Mesenchymal stem cell (in vitro differentiated cells and primary cell): ENCODE measurements at regions not wholly inside any gene's neighbourhood (a gene's known extent, or its start where the extent isn't known, plus 50 kb on each side); places are given as distances from the start of the nearest gene placed in this dataset.
"Not testable (repeated sequence)": the region's sequence is repeated elsewhere in the genome, so short reads cannot be mapped to it uniquely, and the experiment has no call there.

ENCODE experiments used
- DNase-seq: peaks from one replicate; pipeline ENCODE4 v3.0.0-alpha.2; 2013
- H2AFZ ChIP-seq: one replicate; pipeline ENCODE4 v1.6.1; 2013; ENCODE audit warnings: low read depth, mild to moderate bottlenecking, control low read depth, inconsistent platforms, low read length, moderate library complexity
- H2AK5ac ChIP-seq: 2 replicates; pipeline ENCODE4 v1.6.1; 2013; ENCODE audit warnings: low read length, moderate library complexity, mild to moderate bottlenecking, inconsistent platforms; ENCODE audit not compliant: severe bottlenecking
- H2BK120ac ChIP-seq: one replicate; pipeline ENCODE4 v1.6.1; 2013; ENCODE audit warnings: low read depth, mild to moderate bottlenecking, inconsistent platforms, low read length, moderate library complexity
- H2BK12ac ChIP-seq, 2 experiments: one replicate each; pipeline ENCODE4 v1.6.1; 2013; ENCODE audit warnings: inconsistent platforms in 2 of 2, low read length in 2 of 2, mild to moderate bottlenecking in 2 of 2, moderate library complexity in 2 of 2, control low read depth in 1 of 2
- H2BK15ac ChIP-seq: one replicate; pipeline ENCODE4 v1.6.1; 2013; ENCODE audit warnings: mild to moderate bottlenecking, low read depth, inconsistent platforms; ENCODE audit not compliant: poor library complexity, severe bottlenecking
- H2BK5ac ChIP-seq: 2 replicates; pipeline ENCODE4 v1.6.1; 2013; ENCODE audit warnings: low read depth, mild to moderate bottlenecking, low read length, control low read depth, inconsistent platforms; ENCODE audit not compliant: poor library complexity, severe bottlenecking
- H3K14ac ChIP-seq, 2 experiments: one replicate each; pipeline ENCODE4 v1.6.1; 2013; ENCODE audit warnings: inconsistent platforms in 2 of 2, low read length in 2 of 2, control low read depth in 1 of 2, mild to moderate bottlenecking in 1 of 2, moderate library complexity in 1 of 2
- H3K18ac ChIP-seq, 2 experiments: one replicate each; pipeline ENCODE4 v1.6.1; 2013; ENCODE audit warnings: inconsistent platforms in 2 of 2, low read length in 2 of 2, control low read depth in 1 of 2, low read depth in 1 of 2, mild to moderate bottlenecking in 1 of 2
- H3K23ac ChIP-seq, 2 experiments: one replicate each; pipeline ENCODE4 v1.6.1; 2013; ENCODE audit warnings: inconsistent platforms in 2 of 2, low read length in 2 of 2, mild to moderate bottlenecking in 2 of 2, moderate library complexity in 2 of 2, control low read depth in 1 of 2
- H3K27ac ChIP-seq: 2 replicates; pipeline ENCODE4 v1.5.1; 2013; ENCODE audit warnings: mild to moderate bottlenecking, moderate library complexity, low read length, control low read depth, inconsistent platforms; ENCODE audit not compliant: poor library complexity, severe bottlenecking
- H3K27me3 ChIP-seq, 2 experiments: 2 replicates each; pipeline versions ENCODE4 v1.6.1 to v1.7.0; 2013; ENCODE audit warnings: low read length in 2 of 2, mild to moderate bottlenecking in 2 of 2, moderate library complexity in 2 of 2, control low read depth in 1 of 2, inconsistent platforms in 1 of 2; ENCODE audit not compliant: control insufficient read depth in 1 of 2, insufficient read depth in 1 of 2
- H3K36me3 ChIP-seq, 2 experiments: 2 replicates each; pipeline versions ENCODE4 v1.6.1 to v1.7.0; 2013; ENCODE audit warnings: low read length in 2 of 2, control low read depth in 1 of 2, inconsistent platforms in 1 of 2, low read depth in 1 of 2, mild to moderate bottlenecking in 1 of 2; ENCODE audit not compliant: insufficient read depth in 2 of 2, control insufficient read depth in 1 of 2
- H3K4ac ChIP-seq, 2 experiments: one replicate each; pipeline ENCODE4 v1.6.1; 2013; ENCODE audit warnings: inconsistent platforms in 2 of 2, low read length in 2 of 2, mild to moderate bottlenecking in 2 of 2, moderate library complexity in 2 of 2, control low read depth in 1 of 2, low read depth in 1 of 2
- H3K4me1 ChIP-seq: 2 replicates; pipeline ENCODE4 v1.6.1; 2013; ENCODE audit warnings: low read depth, low read length, control low read depth; ENCODE audit not compliant: control insufficient read depth, insufficient read depth
- H3K4me2 ChIP-seq: 2 replicates; pipeline ENCODE4 v1.6.1; 2013; ENCODE audit warnings: low read length, mild to moderate bottlenecking, inconsistent platforms; ENCODE audit not compliant: poor library complexity, severe bottlenecking
- H3K4me3 ChIP-seq, 2 experiments: 2 replicates each; pipeline versions ENCODE4 v1.5.1 to v1.7.0; 2013; ENCODE audit warnings: low read length in 2 of 2, mild to moderate bottlenecking in 2 of 2, control low read depth in 1 of 2, low read depth in 1 of 2; ENCODE audit not compliant: insufficient read depth in 1 of 2
- H3K79me1 ChIP-seq: replicated peaks from 2 replicates; pipeline ENCODE4 v1.6.1; 2013; ENCODE audit warnings: mild to moderate bottlenecking, control low read depth, low read length, inconsistent platforms; ENCODE audit not compliant: poor library complexity, severe bottlenecking
- H3K9ac ChIP-seq: 2 replicates; pipeline ENCODE4 v1.7.0; 2013; ENCODE audit warnings: mild to moderate bottlenecking, low read length, moderate library complexity
- H3K9me3 ChIP-seq: 2 replicates; pipeline ENCODE4 v1.7.0; 2013; ENCODE audit warnings: mild to moderate bottlenecking, low read length; ENCODE audit not compliant: control insufficient read depth
- H4K8ac ChIP-seq: one replicate; pipeline ENCODE4 v1.6.1; 2013; ENCODE audit warnings: inconsistent platforms, mild to moderate bottlenecking, low read length, moderate library complexity
- H4K91ac ChIP-seq: one replicate; pipeline ENCODE4 v1.6.1; 2013; ENCODE audit warnings: mild to moderate bottlenecking, low read length, inconsistent platforms
- WGBS: methylation state at CpG from one replicate; pipeline ENCODE4 v1.1.7; 2013; ENCODE audit warnings: mixed read lengths; 5-methylcytosine and 5-hydroxymethylcytosine counted together

GRCh38 chr7:17109020-17109419, 189.4 kb upstream of the AHR start:
- Histone ChIP-seq H2BK15ac (no peak overlapping the region), H3K79me1 (no peaks in the 10 kb centered on the region), H3K36me3 (no peaks in the 10 kb centered on the region), H3K4me3 (no peak overlapping the region), H3K14ac (no peak overlapping the region), H3K4ac (no peak overlapping the region), H4K8ac (no peak overlapping the region), H3K18ac (no peak overlapping the region), H3K4me1 (no peaks in the 10 kb centered on the region), H3K9ac (no peak overlapping the region), H2AK5ac (no peak overlapping the region), H3K9me3 (no peaks in the 10 kb centered on the region), H3K23ac (no peak overlapping the region), H2BK12ac (no peak overlapping the region), H2BK120ac (no peak overlapping the region), H3K4me2 (no peak overlapping the region), H3K27me3 (no peaks in the 10 kb centered on the region), H3K27ac (no peak overlapping the region), H2AFZ (no peak overlapping the region), H4K91ac (no peak overlapping the region), H2BK5ac (no peak overlapping the region)
- WGBS: 60% methylated on average over 1 of the region's 2 CpGs
- DNase-seq: no peak

GRCh38 chr7:17113770-17114169, 184.7 kb upstream of the AHR start:
- not testable (repeated sequence) for DNase-seq, H2AK5ac ChIP-seq, H2BK12ac ChIP-seq, H3K18ac ChIP-seq, H2BK15ac ChIP-seq, H3K4me3 ChIP-seq, H2BK120ac ChIP-seq, H2AFZ ChIP-seq, H3K23ac ChIP-seq, H3K4ac ChIP-seq, H3K36me3 ChIP-seq, H3K4me1 ChIP-seq, H3K27ac ChIP-seq, H3K9me3 ChIP-seq, H4K91ac ChIP-seq, H4K8ac ChIP-seq, H3K4me2 ChIP-seq, H3K9ac ChIP-seq, H3K27me3 ChIP-seq, H3K79me1 ChIP-seq, H3K14ac ChIP-seq, H2BK5ac ChIP-seq
- 100% methylated on average over 1 of the region's 2 CpGs for WGBS

GRCh38 chr7:17118412-17118811, 180.0 kb upstream of the AHR start:
- no peaks in the 10 kb centered on the region for H3K36me3 ChIP-seq
- H3K4ac ChIP-seq: no peak overlapping the region
- no peak overlapping the region for H3K27ac ChIP-seq
- no peak overlapping the region for H2BK120ac ChIP-seq
- no peaks in the 10 kb centered on the region for H3K27me3 ChIP-seq
- no peak overlapping the region for H3K4me3 ChIP-seq
- no peak overlapping the region for H2AFZ ChIP-seq
- H3K18ac ChIP-seq: no peak overlapping the region
- H2BK5ac ChIP-seq: no peak overlapping the region
- H3K9ac ChIP-seq: no peak overlapping the region
- no peaks in the 10 kb centered on the region for H3K9me3 ChIP-seq
- no peak overlapping the region for H2AK5ac ChIP-seq
- WGBS: 91% methylated on average over 3 of the region's 3 CpGs
- no peaks in the 10 kb centered on the region for H3K4me1 ChIP-seq
- no peak overlapping the region for H3K14ac ChIP-seq
- no peak overlapping the region for H2BK12ac ChIP-seq
- DNase-seq: no peak
- no peak overlapping the region for H3K23ac ChIP-seq
- no peak overlapping the region for H4K8ac ChIP-seq
- H4K91ac ChIP-seq: no peak overlapping the region
- H3K79me1 ChIP-seq: no peaks in the 10 kb centered on the region
- H2BK15ac ChIP-seq: no peak overlapping the region
- H3K4me2 ChIP-seq: no peak overlapping the region

GRCh38 chr7:17120756-17121155, 177.7 kb upstream of the AHR start:
- Histone ChIP-seq H3K4me2 (no peak overlapping the region), H2AFZ (no peak overlapping the region), H3K18ac (no peak overlapping the region), H2BK12ac (no peak overlapping the region), H4K91ac (no peak overlapping the region), H4K8ac (no peak overlapping the region), H3K4me1 (no peaks in the 10 kb centered on the region), H2AK5ac (no peak overlapping the region), H3K9me3 (no peaks in the 10 kb centered on the region), H3K79me1 (no peaks in the 10 kb centered on the region), H3K14ac (no peak overlapping the region), H3K36me3 (no peaks in the 10 kb centered on the region), H2BK5ac (no peak overlapping the region), H3K4ac (no peak overlapping the region), H3K9ac (no peak overlapping the region), H3K4me3 (no peak overlapping the region), H3K27me3 (no peaks in the 10 kb centered on the region), H3K23ac (no peak overlapping the region), H2BK15ac (no peak overlapping the region), H3K27ac (no peak overlapping the region), H2BK120ac (no peak overlapping the region)
- no peak for DNase-seq
- WGBS: 100% methylated on average over 2 of the region's 2 CpGs
